SK-N-SH (cell line): ENCODE measurements at regions not wholly inside any gene's neighbourhood (a gene's known extent, or its start where the extent isn't known, plus 50 kb on each side); places are given as distances from the start of the nearest gene placed in this dataset.

ENCODE experiments used
- EP300 ChIP-seq, 2 experiments: IDR thresholded peaks; 2 replicates each; pipeline versions ENCODE4 v1.4.0 to v1.6.1; 2012; ENCODE audit warnings: borderline replicate concordance in 1 of 2, low read depth in 1 of 2, low read length in 1 of 2
- EZH2phosphoT487 ChIP-seq: fragments of 200-600 bp; sonication (generic); IDR thresholded peaks from 2 replicates; pipeline ENCODE4 v1.6.1; 2017; ENCODE audit warnings: low read depth, mixed run types, mild to moderate bottlenecking, antibody characterized with exemption, moderate library complexity, borderline replicate concordance
- NFIC ChIP-seq: IDR thresholded peaks from 2 replicates; pipeline ENCODE4 v1.4.0; 2012; ENCODE audit warnings: borderline replicate concordance
- POLR2AphosphoS5 ChIP-seq: IDR thresholded peaks from 2 replicates; pipeline ENCODE4 v1.6.1; 2012; ENCODE audit warnings: low read depth, low read length
- TAF1 ChIP-seq: IDR thresholded peaks from 2 replicates; pipeline ENCODE4 v1.6.1; 2012; ENCODE audit warnings: low read depth, mild to moderate bottlenecking, low read length, moderate library complexity, borderline replicate concordance
- TCF12 ChIP-seq: IDR thresholded peaks from 2 replicates; pipeline ENCODE4 v1.4.0; 2012
- USF2 ChIP-seq: fragments of 150-350 bp; IDR thresholded peaks from 2 replicates; pipeline ENCODE4 v1.6.1; 2017; ENCODE audit warnings: antibody characterized with exemption, low read length, low read depth, borderline replicate concordance
- TF ChIP-seq, protein P1 (sequence below): fragments of 200-600 bp; sonication (generic); IDR thresholded peaks from 2 replicates; pipeline ENCODE4 v1.6.1; 2017; ENCODE audit warnings: antibody characterized with exemption, mild to moderate bottlenecking, moderate library complexity

DNA sequence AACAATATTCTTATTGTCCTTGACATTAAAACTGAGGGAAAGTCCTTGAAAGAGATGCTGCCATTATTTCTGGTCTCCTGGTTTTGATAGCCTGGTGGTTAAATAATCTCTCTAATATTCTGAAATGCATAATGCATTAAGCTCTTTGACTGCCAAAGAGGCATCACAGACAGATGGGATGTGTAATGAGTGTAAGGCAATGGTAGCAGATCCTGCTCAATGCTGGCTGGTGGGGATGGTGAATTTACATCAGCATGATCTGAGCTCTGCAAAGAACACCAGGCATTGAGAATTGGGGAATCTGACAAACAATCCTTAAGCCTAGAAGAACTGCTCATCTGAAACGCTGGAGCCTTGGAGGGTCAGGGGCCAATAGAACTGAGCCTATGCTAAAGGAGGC, 528.6 kb upstream of the LMCD1 start:
- TF ChIP-seq TCF12 (no peak), USF2 (no peak), EP300 (IDR thresholded peaks at IDR 0.05; ENCODE audit: borderline replicate concordance in 1 of 2, low read depth in 1 of 2, low read length in 1 of 2) (no peak), NFIC (no peak), TAF1 (no peak), POLR2AphosphoS5 (no peak), EZH2phosphoT487 (no peak)
- TF ChIP-seq, protein P1, sequence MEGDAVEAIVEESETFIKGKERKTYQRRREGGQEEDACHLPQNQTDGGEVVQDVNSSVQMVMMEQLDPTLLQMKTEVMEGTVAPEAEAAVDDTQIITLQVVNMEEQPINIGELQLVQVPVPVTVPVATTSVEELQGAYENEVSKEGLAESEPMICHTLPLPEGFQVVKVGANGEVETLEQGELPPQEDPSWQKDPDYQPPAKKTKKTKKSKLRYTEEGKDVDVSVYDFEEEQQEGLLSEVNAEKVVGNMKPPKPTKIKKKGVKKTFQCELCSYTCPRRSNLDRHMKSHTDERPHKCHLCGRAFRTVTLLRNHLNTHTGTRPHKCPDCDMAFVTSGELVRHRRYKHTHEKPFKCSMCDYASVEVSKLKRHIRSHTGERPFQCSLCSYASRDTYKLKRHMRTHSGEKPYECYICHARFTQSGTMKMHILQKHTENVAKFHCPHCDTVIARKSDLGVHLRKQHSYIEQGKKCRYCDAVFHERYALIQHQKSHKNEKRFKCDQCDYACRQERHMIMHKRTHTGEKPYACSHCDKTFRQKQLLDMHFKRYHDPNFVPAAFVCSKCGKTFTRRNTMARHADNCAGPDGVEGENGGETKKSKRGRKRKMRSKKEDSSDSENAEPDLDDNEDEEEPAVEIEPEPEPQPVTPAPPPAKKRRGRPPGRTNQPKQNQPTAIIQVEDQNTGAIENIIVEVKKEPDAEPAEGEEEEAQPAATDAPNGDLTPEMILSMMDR: no peak
